IMR-90 (cell line): ENCODE measurements at regions not wholly inside any gene's neighbourhood (a gene's known extent, or its start where the extent isn't known, plus 50 kb on each side); places are given as distances from the start of the nearest gene placed in this dataset.

ENCODE experiments used
- ATAC-seq: fragments of 200-7000 bp; cut with Tn5 transposase; 2 replicates; pipeline ENCODE4 v1.9.1; 2020; ENCODE audit warnings: low read depth, mild to moderate bottlenecking, moderate library complexity
- BruUV-seq: library from RNA; stranded (reverse); fragments of 400-500 nt; replicated peaks from 2 replicates; lab custom pipeline; 2021; lab: Mats Ljungman, UMichigan
- CTCF ChIA-PET: fragments of 300-600 bp; formaldehyde crosslinking; extraction: SDS; loops from one replicate; lab custom pipeline; 2021; ENCODE audit warnings: antibody characterized with exemption; lab: Yijun Ruan, JAX
- POLR2A ChIA-PET: fragments of 300-600 bp; sonication (Branson Sonifier 250); formaldehyde crosslinking; loops from one replicate; lab custom pipeline; 2022; ENCODE audit warnings: antibody characterized with exemption; ENCODE audit not compliant: unreplicated experiment; lab: Charles Lee
- DNase-seq: peaks from one replicate; pipeline ENCODE4 v3.0.0; 2013
- H2AFZ ChIP-seq: replicated peaks from 2 replicates; pipeline ENCODE3; 2013; ENCODE audit warnings: low read length, mild to moderate bottlenecking; ENCODE audit not compliant: poor library complexity
- H2AK5ac ChIP-seq: 2 replicates; pipeline ENCODE4 v1.6.1; 2013; ENCODE audit warnings: low read depth, low read length, inconsistent platforms
- H2AK9ac ChIP-seq: replicated peaks from 2 replicates; pipeline ENCODE3; 2013; ENCODE audit warnings: mild to moderate bottlenecking, low read depth, low read length, moderate library complexity; ENCODE audit not compliant: poor library complexity
- H2BK120ac ChIP-seq: 2 replicates; pipeline ENCODE4 v1.6.1; 2013; ENCODE audit warnings: low read depth, low read length, inconsistent platforms
- H2BK15ac ChIP-seq: 3 replicates; pipeline ENCODE4 v1.6.1; 2013; ENCODE audit warnings: low read depth, low read length, inconsistent platforms
- H2BK20ac ChIP-seq: 2 replicates; pipeline ENCODE4 v1.6.1; 2013; ENCODE audit warnings: low read depth, mild to moderate bottlenecking, inconsistent platforms, low read length, moderate library complexity
- H2BK5ac ChIP-seq: 2 replicates; pipeline ENCODE4 v1.6.1; 2013; ENCODE audit warnings: mild to moderate bottlenecking, low read depth, low read length, inconsistent platforms; ENCODE audit not compliant: poor library complexity, severe bottlenecking
- H3K14ac ChIP-seq: replicated peaks from 2 replicates; pipeline ENCODE4 v1.6.1; 2013; ENCODE audit warnings: low read depth, low read length, inconsistent platforms
- H3K18ac ChIP-seq: 2 replicates; pipeline ENCODE4 v1.6.1; 2013; ENCODE audit warnings: low read depth, low read length, control low read depth
- H3K23ac ChIP-seq: 2 replicates; pipeline ENCODE4 v1.6.1; 2013; ENCODE audit warnings: low read depth, low read length, inconsistent platforms
- H3K27ac ChIP-seq: 2 replicates; pipeline ENCODE4 v1.5.1; 2013; ENCODE audit warnings: mild to moderate bottlenecking, control low read depth, low read length; ENCODE audit not compliant: insufficient read depth
- H3K27me3 ChIP-seq: 2 replicates; pipeline ENCODE4 v1.6.1; 2013; ENCODE audit warnings: low read length; ENCODE audit not compliant: control insufficient read depth, insufficient read depth
- H3K36me3 ChIP-seq: 2 replicates; pipeline ENCODE4 v1.6.1; 2013; ENCODE audit warnings: low read length, mixed read lengths; ENCODE audit not compliant: control insufficient read depth, insufficient read depth
- H3K4ac ChIP-seq: 2 replicates; pipeline ENCODE4 v1.6.1; 2013; ENCODE audit warnings: low read depth, low read length, inconsistent platforms
- H3K4me1 ChIP-seq: 2 replicates; pipeline ENCODE4 v1.6.1; 2013; ENCODE audit warnings: low read length, mixed read lengths; ENCODE audit not compliant: control insufficient read depth, insufficient read depth
- H3K4me2 ChIP-seq: 2 replicates; pipeline ENCODE4 v1.6.1; 2013; ENCODE audit warnings: low read depth, mild to moderate bottlenecking, control low read depth, low read length, moderate library complexity
- H3K4me3 ChIP-seq: 2 replicates; pipeline ENCODE4 v1.5.1; 2013; ENCODE audit warnings: low read depth, mild to moderate bottlenecking, control low read depth, low read length, moderate library complexity; ENCODE audit not compliant: insufficient read depth
- H3K56ac ChIP-seq: 2 replicates; pipeline ENCODE4 v1.6.1; 2013; ENCODE audit warnings: low read length, inconsistent platforms; ENCODE audit not compliant: insufficient read depth; ENCODE audit errors: extremely low read depth
- H3K79me1 ChIP-seq, 2 experiments: 2 replicates each; pipeline ENCODE4 v1.6.1; 2013; ENCODE audit warnings: low read length in 2 of 2, inconsistent platforms in 1 of 2, low read depth in 1 of 2
- H3K9ac ChIP-seq: 2 replicates; pipeline ENCODE4 v1.6.1; 2013; ENCODE audit warnings: low read depth, low read length, control low read depth
- H3K9me1 ChIP-seq: 2 replicates; pipeline ENCODE4 v1.6.1; 2013; ENCODE audit warnings: low read length, inconsistent platforms; ENCODE audit not compliant: insufficient read depth
- H3K9me3 ChIP-seq: 2 replicates; pipeline ENCODE4 v1.6.1; 2013; ENCODE audit warnings: low read length; ENCODE audit not compliant: control insufficient read depth, insufficient read depth
- H4K20me1 ChIP-seq: 2 replicates; pipeline ENCODE4 v1.6.1; 2013; ENCODE audit warnings: low read length, inconsistent platforms; ENCODE audit not compliant: insufficient read depth
- H4K5ac ChIP-seq: 2 replicates; pipeline ENCODE4 v1.6.1; 2013; ENCODE audit warnings: mild to moderate bottlenecking, low read depth, low read length, control low read depth
- H4K8ac ChIP-seq, 2 experiments: 2 replicates each; pipeline ENCODE4 v1.6.1; 2013; ENCODE audit warnings: low read depth in 2 of 2, low read length in 2 of 2, control low read depth in 1 of 2, inconsistent platforms in 1 of 2
- H4K91ac ChIP-seq: 2 replicates; pipeline ENCODE4 v1.6.1; 2013; ENCODE audit warnings: low read depth, low read length, inconsistent platforms; ENCODE audit not compliant: insufficient read depth
- CHD1 ChIP-seq: IDR thresholded peaks from 2 replicates; pipeline ENCODE4 v1.6.1; 2012; ENCODE audit warnings: low read depth, low read length, improper control_type of control experiment
- CTCF ChIP-seq: conservative IDR thresholded peaks from 2 replicates; pipeline ENCODE4 v1.5.1; 2012; ENCODE audit warnings: mild to moderate bottlenecking, low read depth, low read length, improper control_type of control experiment
- FOS ChIP-seq: fragments of 150-350 bp; IDR thresholded peaks from 2 replicates; pipeline ENCODE4 v1.6.1; 2016; ENCODE audit warnings: low read depth, low read length
- MAZ ChIP-seq: IDR thresholded peaks from 2 replicates; pipeline ENCODE4 v1.6.1; 2012; ENCODE audit warnings: low read depth, mild to moderate bottlenecking, low read length, improper control_type of control experiment, moderate library complexity, borderline replicate concordance
- NFE2L2 ChIP-seq: fragments of 150-350 bp; IDR thresholded peaks from 2 replicates; pipeline ENCODE4 v1.6.1; 2016; ENCODE audit warnings: low read depth, mild to moderate bottlenecking, low read length
- POLR2A ChIP-seq: IDR thresholded peaks from 2 replicates; pipeline ENCODE4 v1.6.1; 2012; ENCODE audit warnings: mild to moderate bottlenecking, low read depth, low read length
- RAD21 ChIP-seq: IDR thresholded peaks from 2 replicates; pipeline ENCODE4 v1.6.1; 2012; ENCODE audit warnings: low read length, improper control_type of control experiment
- RCOR1 ChIP-seq: IDR thresholded peaks from 2 replicates; pipeline ENCODE4 v1.6.1; 2012; ENCODE audit warnings: mild to moderate bottlenecking, low read length, improper control_type of control experiment; ENCODE audit not compliant: insufficient replicate concordance
- RFX5 ChIP-seq: IDR thresholded peaks from 2 replicates; pipeline ENCODE4 v1.8.0; 2012; ENCODE audit warnings: low read depth, mild to moderate bottlenecking, low read length, moderate library complexity
- USF2 ChIP-seq: fragments of 150-350 bp; IDR thresholded peaks from 2 replicates; pipeline ENCODE4 v1.6.1; 2017; ENCODE audit warnings: mild to moderate bottlenecking, antibody characterized with exemption, low read length, low read depth
- WGBS, 2 experiments: methylation state at CpG; one replicate each; pipeline versions ENCODE4 v1.1.5 to v1.1.7; 2013; ENCODE audit warnings: missing lambda C conversion rate in 2 of 2; ENCODE audit not compliant: insufficient read length in 1 of 2; ENCODE audit errors: extremely low coverage in 2 of 2; 5-methylcytosine and 5-hydroxymethylcytosine counted together
- dilution Hi-C: fragments of 300-500 bp; cut with HindIII; formaldehyde crosslinking; loops from one replicate; pipeline ENCODE4 v1.14.3; 2018; ENCODE audit warnings: low sequenced_read_pairs; ENCODE audit not compliant: unreplicated experiment
- in situ Hi-C: fragments of 300-500 bp; cut with MboI; formaldehyde crosslinking; loops from 3 replicates; pipeline ENCODE4 v1.14.3; 2019; ENCODE audit warnings: low sequenced_read_pairs, inconsistent platforms, mixed read lengths
- intact Hi-C: fragments of 100-400 bp; cut with micrococcal nuclease; formaldehyde crosslinking; loops from 2 replicates; pipeline ENCODE4 v1.10.0; 2022

GRCh38 chr21:14740116-14740515 lies 194.0 kb upstream of the SAMSN1 start:
- no peaks in the 10 kb centered on the region for H3K9me1 ChIP-seq
- in situ Hi-C loops (no loop called here), dilution Hi-C loops (no loop called here), intact Hi-C loops (no loop called here)
- H3K9ac ChIP-seq = no peak overlapping the region
- no peak overlapping the region for H3K4me2 ChIP-seq
- H3K36me3 ChIP-seq = no peaks in the 10 kb centered on the region
- H3K18ac ChIP-seq = no peak overlapping the region
- no peak overlapping the region for H3K56ac ChIP-seq
- BruUV-seq = no TSS peak
- H2BK5ac ChIP-seq = no peak overlapping the region
- ATAC-seq (no peak), DNase-seq (no peak)
- H2BK20ac ChIP-seq = no peak overlapping the region
- H3K4me3 ChIP-seq = no peak overlapping the region
- no peak overlapping the region for H4K5ac ChIP-seq
- no peak overlapping the region for H2AK5ac ChIP-seq
- POLR2A ChIA-PET = no interaction called here
- no peak overlapping the region for H2AFZ ChIP-seq
- H3K9me3 ChIP-seq = no peaks in the 10 kb centered on the region
- no peak overlapping the region for H3K4ac ChIP-seq
- H3K79me1 ChIP-seq = no peaks in the 10 kb centered on the region
- no peaks in the 10 kb centered on the region for H3K27me3 ChIP-seq
- CTCF ChIA-PET = no interaction called here
- no peak overlapping the region for H2BK15ac ChIP-seq
- H2AK9ac ChIP-seq = no peak overlapping the region
- no peak overlapping the region for H4K8ac ChIP-seq
- no peak overlapping the region for H3K27ac ChIP-seq
- no peak overlapping the region for H2BK120ac ChIP-seq
- no peaks in the 10 kb centered on the region for H4K20me1 ChIP-seq
- H4K91ac ChIP-seq = no peak overlapping the region
- no peak overlapping the region for H3K23ac ChIP-seq
- WGBS, 2 experiments = no CpG with 5 or more reads among the region's 3 CpGs
- no peak for TF ChIP-seq RCOR1
- TF ChIP-seq MAZ = no peak
- TF ChIP-seq RFX5 = no peak
- no peak for TF ChIP-seq CTCF
- TF ChIP-seq FOS = no peak
- no peak for TF ChIP-seq CHD1
- no peak for TF ChIP-seq NFE2L2
- no peak for TF ChIP-seq RAD21
- no peak for TF ChIP-seq POLR2A
- no peak for TF ChIP-seq USF2
- H3K14ac ChIP-seq = no peak overlapping the region
- no peaks in the 10 kb centered on the region for H3K4me1 ChIP-seq
